ENCODE measurements at regions not wholly inside any gene's neighbourhood (a gene's known extent, or its start where the extent isn't known, plus 50 kb on each side); places are given as distances from the start of the nearest gene placed in this dataset.

DNA sequence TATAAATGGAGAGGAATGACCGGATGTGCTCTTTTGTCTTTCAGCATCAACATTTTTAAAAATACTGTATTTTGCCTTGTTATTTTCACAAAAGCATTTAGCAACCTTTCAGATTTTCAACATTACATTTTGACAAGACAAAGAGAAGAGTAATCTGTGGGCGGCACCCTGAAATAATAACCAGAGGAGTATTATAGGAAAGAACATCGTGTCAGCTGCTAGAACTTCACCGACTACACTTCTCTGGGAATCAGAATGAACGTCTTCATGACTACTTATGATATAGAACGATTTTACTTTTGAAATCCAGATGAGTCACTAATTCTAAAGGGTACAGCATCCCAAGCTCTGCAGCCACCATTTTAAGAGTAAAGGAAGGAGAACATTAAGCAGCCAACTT lies 531.5 kb upstream of the FRG1 start:
- TF ChIP-seq CTCF (conservative IDR thresholded peaks at IDR 0.05 in 1 of 2, IDR thresholded peaks at IDR 0.05 in 1 of 2; ENCODE audit: low read depth in 1 of 2, low read length in 2 of 2) (no peak), EZH2 (IDR thresholded peaks at IDR 0.05; ENCODE audit: low read length, missing control alignments) (no peak)

All from fibroblast of lung (primary cell).